ENCODE measurements at regions not wholly inside any gene's neighbourhood (a gene's known extent, or its start where the extent isn't known, plus 50 kb on each side); places are given as distances from the start of the nearest gene placed in this dataset.
"Not testable (repeated sequence)": the region's sequence is repeated elsewhere in the genome, so short reads cannot be mapped to it uniquely, and the experiment has no call there.

- Mint-ChIP-seq H3K4me3 (no peak overlapping the region), H3K4me1 (ENCODE audit: low read depth) (peaks cover 46% of the 10 kb centered on the region), H3K27me3 (ENCODE audit: low read depth) (no peaks in the 10 kb centered on the region), H3K36me3 (ENCODE audit: insufficient read depth) (no peaks in the 10 kb centered on the region), H3K9me3 (no peaks in the 10 kb centered on the region)
- DNase-seq (no peak), ATAC-seq (no peak)
Measured at GRCh38 chr15:38635170-38635569, 70.6 kb upstream of the RASGRP1 start.

DNA sequence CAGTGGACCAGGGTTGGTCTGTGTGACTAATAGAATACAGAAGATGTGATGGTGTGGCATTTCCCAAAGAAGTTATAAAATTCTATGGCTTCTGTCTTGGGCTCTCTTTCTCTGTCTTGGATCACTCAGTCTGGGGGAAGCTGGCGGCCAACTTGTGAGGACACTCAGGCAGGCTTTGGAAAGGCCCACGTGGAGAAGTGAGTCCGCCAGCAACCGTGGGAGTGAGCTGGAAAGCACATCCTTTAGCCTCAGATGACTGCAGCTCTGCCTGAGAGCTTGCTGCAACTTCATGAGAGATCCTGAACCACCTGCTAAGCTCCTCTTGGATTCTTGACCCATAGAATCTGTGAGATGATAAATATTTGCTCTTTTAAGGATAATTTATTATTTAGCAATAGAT is 72.0 kb upstream of the RASGRP1 start:
- Mint-ChIP-seq H3K4me3 (no peak overlapping the region), H3K27me3 (ENCODE audit: low read depth) (no peaks in the 10 kb centered on the region), H3K9me3 (no peaks in the 10 kb centered on the region), H3K36me3 (ENCODE audit: insufficient read depth) (no peaks in the 10 kb centered on the region), H3K4me1 (ENCODE audit: low read depth) (peaks cover 35% of the 10 kb centered on the region)
- ATAC-seq (no peak), DNase-seq (no peak)

GRCh38 chr15:38638126-38638525 is 73.5 kb upstream of the RASGRP1 start:
- Mint-ChIP-seq H3K4me3 (no peak overlapping the region), H3K27me3 (ENCODE audit: low read depth) (no peaks in the 10 kb centered on the region), H3K4me1 (ENCODE audit: low read depth) (peaks cover 36% of the 10 kb centered on the region), H3K36me3 (ENCODE audit: insufficient read depth) (no peaks in the 10 kb centered on the region), H3K9me3 (no peaks in the 10 kb centered on the region)
- DNase-seq (no peak), ATAC-seq (no peak)

- Mint-ChIP-seq H3K9me3 (no peaks in the 10 kb centered on the region), H3K4me1 (ENCODE audit: low read depth) (peaks cover 40% of the 10 kb centered on the region), H3K27me3 (ENCODE audit: low read depth) (no peaks in the 10 kb centered on the region), H3K36me3 (ENCODE audit: insufficient read depth) (no peaks in the 10 kb centered on the region), H3K4me3 (no peak overlapping the region)
- no peak for DNase-seq
- no peak for ATAC-seq
Measured at GRCh38 chr15:38638811-38639210, 74.2 kb upstream of the RASGRP1 start.

- H3K9me3 Mint-ChIP-seq, result no peaks in the 10 kb centered on the region
- H3K4me3 Mint-ChIP-seq, result no peak overlapping the region
- ATAC-seq, result no peak
Measured at GRCh38 chr15:38642689-38643270, 78.2 kb upstream of the RASGRP1 start.

GRCh38 chr15:38644353-38644752 is 79.7 kb upstream of the RASGRP1 start:
- ATAC-seq; H3K4me3 Mint-ChIP-seq; DNase-seq; H3K36me3 Mint-ChIP-seq (ENCODE audit: insufficient read depth); H3K9me3 Mint-ChIP-seq; H3K27me3 Mint-ChIP-seq (ENCODE audit: low read depth): not testable (repeated sequence)
- peaks cover 50% of the 10 kb centered on the region for H3K4me1 Mint-ChIP-seq (ENCODE audit: low read depth)

More at GRCh38 chr15:38642689-38643270, 78.2 kb upstream of the RASGRP1 start:
- H3K27me3 Mint-ChIP-seq (ENCODE audit: low read depth), result no peaks in the 10 kb centered on the region
- H3K36me3 Mint-ChIP-seq (ENCODE audit: insufficient read depth), result no peaks in the 10 kb centered on the region
- H3K4me1 Mint-ChIP-seq (ENCODE audit: low read depth), result peaks cover 51% of the 10 kb centered on the region
- DNase-seq, result no peak

DNA sequence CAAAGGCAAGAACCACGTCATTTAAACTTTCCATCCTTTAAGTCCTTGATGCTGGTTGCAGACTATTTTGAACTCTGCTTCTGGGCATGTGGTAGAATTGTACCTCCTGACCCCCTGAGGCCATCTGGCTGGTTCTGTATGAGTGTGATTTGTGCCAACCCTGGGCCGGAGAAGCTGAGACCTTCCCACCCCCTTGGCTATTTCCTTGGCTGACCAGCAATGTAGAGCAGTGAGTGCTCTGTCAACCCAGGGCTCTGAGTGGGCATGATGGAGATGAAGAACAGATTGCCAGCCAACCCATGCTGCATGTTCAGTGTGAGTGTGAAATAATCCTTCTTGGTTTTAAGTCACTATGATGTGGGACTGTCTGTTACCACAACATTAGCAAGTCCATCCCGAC is 82.1 kb upstream of the RASGRP1 start:
- H3K27me3 Mint-ChIP-seq (ENCODE audit: low read depth), result no peaks in the 10 kb centered on the region
- no peaks in the 10 kb centered on the region for H3K9me3 Mint-ChIP-seq
- no peak for ATAC-seq
- H3K4me1 Mint-ChIP-seq (ENCODE audit: low read depth), result peaks cover 70% of the 10 kb centered on the region
- no peak for DNase-seq
- H3K36me3 Mint-ChIP-seq (ENCODE audit: insufficient read depth), result no peaks in the 10 kb centered on the region
- H3K4me3 Mint-ChIP-seq, result no peak overlapping the region

DNA sequence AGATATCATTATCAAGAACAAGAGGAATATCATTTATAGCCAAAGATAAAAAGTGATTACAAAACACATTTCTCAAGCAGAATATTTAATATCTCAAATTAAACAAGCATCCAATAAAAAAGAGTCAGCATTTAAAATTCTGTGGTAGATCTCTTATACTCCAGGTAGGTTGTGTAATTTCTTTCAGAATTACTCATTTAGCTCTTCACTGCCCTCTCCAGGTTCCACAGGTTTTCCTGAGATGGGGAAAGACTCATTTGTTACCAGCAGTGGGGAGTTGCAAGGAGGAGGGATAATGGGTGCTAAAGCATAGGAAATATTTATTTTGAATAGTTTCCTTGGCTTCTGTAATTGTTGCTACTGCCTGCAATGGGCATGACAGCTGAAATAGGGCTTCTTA is 83.1 kb upstream of the RASGRP1 start:
- Mint-ChIP-seq H3K27me3 (ENCODE audit: low read depth) (no peaks in the 10 kb centered on the region), H3K36me3 (ENCODE audit: insufficient read depth) (no peaks in the 10 kb centered on the region), H3K9me3 (no peaks in the 10 kb centered on the region), H3K4me3 (no peak overlapping the region), H3K4me1 (ENCODE audit: low read depth) (peaks cover 76% of the 10 kb centered on the region)
- DNase-seq, result no peak
- no peak for ATAC-seq

GRCh38 chr15:38648121-38648843 is 83.7 kb upstream of the RASGRP1 start:
- H3K9me3 Mint-ChIP-seq, result no peaks in the 10 kb centered on the region
- no peak for ATAC-seq
- no peak for DNase-seq
- H3K4me1 Mint-ChIP-seq (ENCODE audit: low read depth), result peaks cover 78% of the 10 kb centered on the region
- H3K27me3 Mint-ChIP-seq (ENCODE audit: low read depth), result no peaks in the 10 kb centered on the region
- H3K4me3 Mint-ChIP-seq, result no peak overlapping the region
- no peaks in the 10 kb centered on the region for H3K36me3 Mint-ChIP-seq (ENCODE audit: insufficient read depth)

DNA sequence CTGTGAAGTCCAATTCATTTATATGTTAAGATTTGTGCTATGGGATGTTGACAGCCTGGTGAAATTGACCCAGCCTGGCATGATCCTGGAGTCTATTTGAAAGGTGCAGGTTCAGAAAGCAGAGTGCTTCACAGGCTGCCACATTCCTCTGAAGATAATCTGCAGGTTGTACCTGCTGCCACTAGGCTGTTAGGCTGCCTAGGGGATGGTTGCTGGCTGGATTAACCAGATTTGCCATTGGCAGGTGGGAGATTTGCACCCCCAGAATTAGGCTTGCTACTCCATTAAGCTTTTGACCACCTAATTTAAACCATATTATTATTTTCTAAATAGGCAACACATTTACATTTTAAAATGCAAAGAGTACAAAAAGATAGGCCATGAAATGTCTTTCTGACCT is 85.8 kb upstream of the RASGRP1 start:
- Mint-ChIP-seq H3K9me3 (no peaks in the 10 kb centered on the region), H3K36me3 (ENCODE audit: insufficient read depth) (no peaks in the 10 kb centered on the region), H3K4me1 (ENCODE audit: low read depth) (peaks cover 83% of the 10 kb centered on the region), H3K27me3 (ENCODE audit: low read depth) (no peaks in the 10 kb centered on the region), H3K4me3 (no peak overlapping the region)
- no peak for DNase-seq
- ATAC-seq, result no peak

- DNase-seq (no peak), ATAC-seq (no peak)
- peak overlapping the region; percentile 70 for H3K4me3 Mint-ChIP-seq
- H3K4me1 Mint-ChIP-seq (ENCODE audit: low read depth), result peaks cover 87% of the 10 kb centered on the region
- H3K9me3 Mint-ChIP-seq, result no peaks in the 10 kb centered on the region
- no peaks in the 10 kb centered on the region for H3K36me3 Mint-ChIP-seq (ENCODE audit: insufficient read depth)
- no peaks in the 10 kb centered on the region for H3K27me3 Mint-ChIP-seq (ENCODE audit: low read depth)
Measured at GRCh38 chr15:38650936-38651327, 86.3 kb upstream of the RASGRP1 start.

GRCh38 chr15:38651328-38652038 is 86.9 kb upstream of the RASGRP1 start:
- Mint-ChIP-seq H3K9me3 (no peaks in the 10 kb centered on the region), H3K27me3 (ENCODE audit: low read depth) (no peaks in the 10 kb centered on the region)

GRCh38 chr15:38652183-38652794 is 87.7 kb upstream of the RASGRP1 start:
- no peaks in the 10 kb centered on the region for H3K27me3 Mint-ChIP-seq (ENCODE audit: low read depth)
- no peak for DNase-seq
- no peak for ATAC-seq
- H3K4me1 Mint-ChIP-seq (ENCODE audit: low read depth), result peaks cover 79% of the 10 kb centered on the region
- H3K4me3 Mint-ChIP-seq, result peak overlapping the region; percentile 70
- no peaks in the 10 kb centered on the region for H3K9me3 Mint-ChIP-seq
- H3K36me3 Mint-ChIP-seq (ENCODE audit: insufficient read depth), result no peaks in the 10 kb centered on the region

More at GRCh38 chr15:38651328-38652038, 86.9 kb upstream of the RASGRP1 start:
- H3K4me1 Mint-ChIP-seq (ENCODE audit: low read depth), result peaks cover 87% of the 10 kb centered on the region
- peak; percentile 59 to 64 for ATAC-seq
- DNase-seq, result peak; percentile 52
- no peaks in the 10 kb centered on the region for H3K36me3 Mint-ChIP-seq (ENCODE audit: insufficient read depth)
- H3K4me3 Mint-ChIP-seq, result peak overlapping the region; percentile 70

GRCh38 chr15:38652998-38653397 is 88.4 kb upstream of the RASGRP1 start:
- ATAC-seq (peak; percentile 67 to 71), DNase-seq (peak; percentile 55)
- H3K9me3 Mint-ChIP-seq, result no peaks in the 10 kb centered on the region
- no peaks in the 10 kb centered on the region for H3K27me3 Mint-ChIP-seq (ENCODE audit: low read depth)
- H3K4me3 Mint-ChIP-seq, result peak overlapping the region; percentile 70
- peaks cover 75% of the 10 kb centered on the region for H3K4me1 Mint-ChIP-seq (ENCODE audit: low read depth)
- no peaks in the 10 kb centered on the region for H3K36me3 Mint-ChIP-seq (ENCODE audit: insufficient read depth)
